Activated naive CD8-positive, alpha-beta T cell treated with anti-CD3 and anti-CD28 coated beads, Interleukin-2, amount 10 ng/mL, durations not matched to agents 7 days and 5 days (primary cell): ENCODE measurements at regions not wholly inside any gene's neighbourhood (a gene's known extent, or its start where the extent isn't known, plus 50 kb on each side); places are given as distances from the start of the nearest gene placed in this dataset.

Experiments used
- ATAC-seq: fragments of 150-1000 bp; cut with Tn5 transposase; one replicate; pipeline ENCODE4 v1.10.0; 2021; ENCODE audit warnings: low read depth, moderate library complexity
- POLR2A ChIA-PET: fragments of 350-600 bp; sonication (Branson Sonifier 250); formaldehyde crosslinking; loops from one replicate; lab custom pipeline; 2021; ENCODE audit warnings: antibody characterized with exemption; lab: Charles Lee
- DNase-seq: peaks from one replicate; pipeline ENCODE4 v3.0.0; 2021
- H3K27ac Mint-ChIP-seq: one replicate; pipeline ENCODE4 v1.8.0; 2022; ENCODE audit warnings: mild to moderate bottlenecking, mixed read lengths
- H3K27me3 Mint-ChIP-seq: one replicate; pipeline ENCODE4 v1.8.0; 2022; ENCODE audit warnings: mild to moderate bottlenecking, moderate library complexity, mixed read lengths
- H3K36me3 Mint-ChIP-seq: one replicate; pipeline ENCODE4 v1.8.0; 2021; ENCODE audit warnings: mild to moderate bottlenecking, mixed read lengths
- H3K4me1 Mint-ChIP-seq: one replicate; pipeline ENCODE4 v1.8.0; 2021; ENCODE audit warnings: mixed read lengths
- H3K4me3 Mint-ChIP-seq: one replicate; pipeline ENCODE4 v1.8.0; 2022; ENCODE audit warnings: mild to moderate bottlenecking, moderate library complexity, mixed read lengths
- H3K9me3 Mint-ChIP-seq: one replicate; pipeline ENCODE4 v1.8.0; 2021; ENCODE audit warnings: mixed read lengths

- H3K9me3 Mint-ChIP-seq, result no peaks in the 10 kb centered on the region
Observed at GRCh38 chr1:10896673-10897072, 100.2 kb upstream of the CASZ1 start.

GRCh38 chr1:10897321-10897980 lies 101.0 kb upstream of the CASZ1 start:
- Mint-ChIP-seq H3K27me3 (peaks cover 21% of the 10 kb centered on the region), H3K36me3 (no peaks in the 10 kb centered on the region)
- POLR2A ChIA-PET, result no interaction called here

More at GRCh38 chr1:10896673-10897072, 100.2 kb upstream of the CASZ1 start:
- Mint-ChIP-seq H3K27me3 (peaks cover 26% of the 10 kb centered on the region), H3K27ac (no peak overlapping the region), H3K4me3 (no peak overlapping the region), H3K4me1 (peaks cover 4% of the 10 kb centered on the region), H3K36me3 (no peaks in the 10 kb centered on the region)
- DNase-seq, result no peak
- peak; percentile 30 for ATAC-seq
- POLR2A ChIA-PET, result no interaction called here

GRCh38 chr1:10897981-10898728 lies 101.7 kb upstream of the CASZ1 start:
- no peak overlapping the region for H3K4me3 Mint-ChIP-seq
- DNase-seq, result no peak
- no peak overlapping the region for H3K27ac Mint-ChIP-seq
- no peak for ATAC-seq
- H3K27me3 Mint-ChIP-seq, result peaks cover 14% of the 10 kb centered on the region
- POLR2A ChIA-PET, result no interaction called here
- H3K9me3 Mint-ChIP-seq, result no peaks in the 10 kb centered on the region
- H3K36me3 Mint-ChIP-seq, result no peaks in the 10 kb centered on the region
- no peaks in the 10 kb centered on the region for H3K4me1 Mint-ChIP-seq

More at GRCh38 chr1:10897321-10897980, 101.0 kb upstream of the CASZ1 start:
- no peak for ATAC-seq
- Mint-ChIP-seq H3K4me3 (no peak overlapping the region), H3K4me1 (no peaks in the 10 kb centered on the region), H3K9me3 (no peaks in the 10 kb centered on the region), H3K27ac (no peak overlapping the region)
- no peak for DNase-seq

- H3K27ac Mint-ChIP-seq, result no peak overlapping the region
- no peaks in the 10 kb centered on the region for H3K9me3 Mint-ChIP-seq
- POLR2A ChIA-PET, result no interaction called here
- H3K4me1 Mint-ChIP-seq, result peaks cover 6% of the 10 kb centered on the region
- ATAC-seq (no peak), DNase-seq (no peak)
- peaks cover 12% of the 10 kb centered on the region for H3K27me3 Mint-ChIP-seq
- no peaks in the 10 kb centered on the region for H3K36me3 Mint-ChIP-seq
- H3K4me3 Mint-ChIP-seq, result no peak overlapping the region
Observed at GRCh38 chr1:10898921-10899320, 102.5 kb upstream of the CASZ1 start.

- POLR2A ChIA-PET, result no interaction called here
- Mint-ChIP-seq H3K4me3 (no peak overlapping the region), H3K36me3 (no peaks in the 10 kb centered on the region), H3K9me3 (no peaks in the 10 kb centered on the region), H3K27ac (no peak overlapping the region), H3K27me3 (peaks cover 8% of the 10 kb centered on the region), H3K4me1 (peaks cover 11% of the 10 kb centered on the region)
- DNase-seq, result no peak
- ATAC-seq, result no peak
Observed at GRCh38 chr1:10899490-10900250, 103.2 kb upstream of the CASZ1 start.

GRCh38 chr1:10900251-10900651 lies 103.8 kb upstream of the CASZ1 start:
- no peak for DNase-seq
- no peaks in the 10 kb centered on the region for H3K36me3 Mint-ChIP-seq
- no peak overlapping the region for H3K4me3 Mint-ChIP-seq
- H3K9me3 Mint-ChIP-seq, result no peaks in the 10 kb centered on the region
- POLR2A ChIA-PET, result no interaction called here
- H3K4me1 Mint-ChIP-seq, result peaks cover 16% of the 10 kb centered on the region
- H3K27me3 Mint-ChIP-seq, result peaks cover 6% of the 10 kb centered on the region
- no peak overlapping the region for H3K27ac Mint-ChIP-seq
- ATAC-seq, result no peak

- Mint-ChIP-seq H3K9me3 (no peaks in the 10 kb centered on the region), H3K27me3 (peaks cover 6% of the 10 kb centered on the region), H3K4me3 (no peak overlapping the region), H3K36me3 (no peaks in the 10 kb centered on the region), H3K27ac (no peak overlapping the region), H3K4me1 (peaks cover 16% of the 10 kb centered on the region)
- POLR2A ChIA-PET, result no interaction called here
- DNase-seq, result no peak
- no peak for ATAC-seq
Observed at GRCh38 chr1:10900691-10901090, 104.2 kb upstream of the CASZ1 start.

- DNase-seq, result no peak
- Mint-ChIP-seq H3K4me3 (no peak overlapping the region), H3K27ac (no peak overlapping the region), H3K27me3 (peaks cover 5% of the 10 kb centered on the region), H3K4me1 (peaks cover 16% of the 10 kb centered on the region), H3K36me3 (no peaks in the 10 kb centered on the region), H3K9me3 (no peaks in the 10 kb centered on the region)
- ATAC-seq, result no peak
- POLR2A ChIA-PET, result no interaction called here
Observed at GRCh38 chr1:10901091-10901890, 104.8 kb upstream of the CASZ1 start.

- Mint-ChIP-seq H3K27me3 (peaks cover 7% of the 10 kb centered on the region), H3K9me3 (no peaks in the 10 kb centered on the region), H3K27ac (no peak overlapping the region), H3K36me3 (no peaks in the 10 kb centered on the region), H3K4me1 (peaks cover 18% of the 10 kb centered on the region), H3K4me3 (no peak overlapping the region)
- ATAC-seq (no peak), DNase-seq (no peak)
- POLR2A ChIA-PET, result no interaction called here
Observed at GRCh38 chr1:10901891-10902805, 105.7 kb upstream of the CASZ1 start.

- H3K9me3 Mint-ChIP-seq, result no peaks in the 10 kb centered on the region
- no peak for DNase-seq
- H3K27me3 Mint-ChIP-seq, result peaks cover 4% of the 10 kb centered on the region
- H3K27ac Mint-ChIP-seq, result no peak overlapping the region
- no peak overlapping the region for H3K4me3 Mint-ChIP-seq
- POLR2A ChIA-PET, result interaction anchor here (1.4 kb wide), 1 partner anchor 12 kb away, joined by 3 read pairs; no protein-coding TSS in a partner anchor
- no peak for ATAC-seq
- peaks cover 18% of the 10 kb centered on the region for H3K4me1 Mint-ChIP-seq
- no peaks in the 10 kb centered on the region for H3K36me3 Mint-ChIP-seq
Observed at GRCh38 chr1:10903421-10903820, 107.0 kb upstream of the CASZ1 start.

GRCh38 chr1:10903821-10904220 lies 107.4 kb upstream of the CASZ1 start:
- Mint-ChIP-seq H3K4me3 (no peak overlapping the region), H3K27me3 (peaks cover 4% of the 10 kb centered on the region), H3K36me3 (no peaks in the 10 kb centered on the region), H3K4me1 (peaks cover 18% of the 10 kb centered on the region), H3K9me3 (no peaks in the 10 kb centered on the region), H3K27ac (peak overlapping the region; percentile 92)
- ATAC-seq, result peak; percentile 66
- DNase-seq, result no peak
- POLR2A ChIA-PET, result interaction anchor here (1.4 kb wide), 1 partner anchor 12 kb away, joined by 3 read pairs; no protein-coding TSS in a partner anchor
